ENCODE measurements at regions not wholly inside any gene's neighbourhood (a gene's known extent, or its start where the extent isn't known, plus 50 kb on each side); places are given as distances from the start of the nearest gene placed in this dataset.

DNA sequence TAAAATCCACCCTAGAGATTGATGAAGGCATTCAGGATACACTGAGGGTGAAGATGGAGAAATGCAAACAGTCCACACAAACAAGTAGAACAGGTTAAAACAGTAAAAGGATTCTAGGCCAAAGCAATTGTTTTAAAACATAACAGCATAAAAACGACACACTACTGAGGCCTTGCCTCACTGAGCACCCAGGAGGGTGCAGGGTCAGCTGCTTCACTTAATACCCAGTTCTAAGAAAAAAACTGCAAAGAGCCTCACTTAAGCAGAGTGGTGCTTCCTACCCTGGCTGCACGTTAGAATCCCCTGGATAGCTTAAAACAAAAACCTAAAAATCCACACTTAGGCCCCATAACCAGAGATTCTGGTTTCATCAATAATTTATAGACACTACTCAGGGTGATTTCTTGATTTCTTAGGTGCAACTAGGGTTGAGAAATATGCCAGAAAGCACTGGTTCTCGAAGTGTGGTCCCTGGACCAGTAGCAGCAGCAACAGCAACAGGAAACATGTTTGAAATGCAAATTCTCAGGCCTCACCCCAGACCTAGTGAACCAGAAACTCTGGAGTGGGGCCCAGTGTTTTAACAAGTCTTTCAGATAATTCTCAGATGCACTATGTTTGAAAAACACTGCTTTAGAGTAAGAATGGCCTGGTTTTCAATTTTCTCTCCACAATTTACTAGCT is 279.1 kb downstream of the ZEB2 start:
- TF ChIP-seq POLR2A (IDR thresholded peaks at IDR 0.05) (no peak), POLR2AphosphoS5 (IDR thresholded peaks at IDR 0.05) (no peak)
- TF ChIP-seq, protein P1, sequence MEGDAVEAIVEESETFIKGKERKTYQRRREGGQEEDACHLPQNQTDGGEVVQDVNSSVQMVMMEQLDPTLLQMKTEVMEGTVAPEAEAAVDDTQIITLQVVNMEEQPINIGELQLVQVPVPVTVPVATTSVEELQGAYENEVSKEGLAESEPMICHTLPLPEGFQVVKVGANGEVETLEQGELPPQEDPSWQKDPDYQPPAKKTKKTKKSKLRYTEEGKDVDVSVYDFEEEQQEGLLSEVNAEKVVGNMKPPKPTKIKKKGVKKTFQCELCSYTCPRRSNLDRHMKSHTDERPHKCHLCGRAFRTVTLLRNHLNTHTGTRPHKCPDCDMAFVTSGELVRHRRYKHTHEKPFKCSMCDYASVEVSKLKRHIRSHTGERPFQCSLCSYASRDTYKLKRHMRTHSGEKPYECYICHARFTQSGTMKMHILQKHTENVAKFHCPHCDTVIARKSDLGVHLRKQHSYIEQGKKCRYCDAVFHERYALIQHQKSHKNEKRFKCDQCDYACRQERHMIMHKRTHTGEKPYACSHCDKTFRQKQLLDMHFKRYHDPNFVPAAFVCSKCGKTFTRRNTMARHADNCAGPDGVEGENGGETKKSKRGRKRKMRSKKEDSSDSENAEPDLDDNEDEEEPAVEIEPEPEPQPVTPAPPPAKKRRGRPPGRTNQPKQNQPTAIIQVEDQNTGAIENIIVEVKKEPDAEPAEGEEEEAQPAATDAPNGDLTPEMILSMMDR (IDR thresholded peaks at IDR 0.05) = no peak
